NCI-H146 (cell line): ENCODE measurements at regions not wholly inside any gene's neighbourhood (a gene's known extent, or its start where the extent isn't known, plus 50 kb on each side); places are given as distances from the start of the nearest gene placed in this dataset.

Experiments used
- DNase-seq: peaks from one replicate; lab custom pipeline; 2025; lab: John Stamatoyannopoulos, UW

GRCh38 chr4:177573507-177573906 is 131.3 kb upstream of the AGA start:
- no peak for DNase-seq

DNA sequence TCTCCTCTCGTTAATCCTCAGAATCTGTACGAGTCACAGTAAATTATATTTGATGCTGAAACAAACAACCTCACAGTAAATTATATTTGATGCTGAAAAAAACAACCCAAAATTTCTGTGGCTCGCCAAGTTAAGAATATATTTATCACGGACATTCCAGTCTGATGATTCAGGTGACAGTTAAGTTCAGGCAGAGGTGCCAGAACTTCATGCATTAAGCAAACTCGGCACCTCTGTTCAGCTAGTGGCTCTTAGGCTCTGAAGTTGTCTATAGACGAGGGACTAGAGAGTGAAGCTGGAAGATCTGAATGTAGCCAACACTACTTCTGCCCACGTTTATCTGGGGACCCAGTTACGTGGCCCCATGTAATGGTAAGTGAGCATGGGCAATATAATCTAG is 132.2 kb upstream of the AGA start:
- DNase-seq, result no peak

GRCh38 chr4:177579649-177580048 is 137.4 kb upstream of the AGA start:
- no peak for DNase-seq

DNA sequence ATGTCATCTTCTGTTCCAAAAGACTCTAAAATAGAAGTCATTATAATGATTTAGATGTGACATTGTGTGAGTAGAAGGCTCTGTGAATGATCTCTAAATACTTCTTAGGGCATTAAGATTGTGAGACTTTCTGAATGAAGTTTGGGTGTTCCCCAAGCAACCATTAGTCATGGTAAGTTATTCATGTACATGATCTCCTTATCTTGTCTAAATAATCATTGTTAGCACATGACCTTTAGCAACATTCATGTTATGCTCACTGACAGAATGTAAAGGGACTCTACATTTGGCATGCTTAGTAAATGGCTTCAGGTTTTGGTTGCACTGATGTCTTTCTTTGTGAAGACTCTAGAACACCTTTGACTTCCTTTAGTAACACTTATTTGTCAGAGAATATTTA is 140.8 kb upstream of the AGA start:
- DNase-seq, result no peak

GRCh38 chr4:177587989-177588388 is 145.8 kb upstream of the AGA start:
- no peak for DNase-seq

DNA sequence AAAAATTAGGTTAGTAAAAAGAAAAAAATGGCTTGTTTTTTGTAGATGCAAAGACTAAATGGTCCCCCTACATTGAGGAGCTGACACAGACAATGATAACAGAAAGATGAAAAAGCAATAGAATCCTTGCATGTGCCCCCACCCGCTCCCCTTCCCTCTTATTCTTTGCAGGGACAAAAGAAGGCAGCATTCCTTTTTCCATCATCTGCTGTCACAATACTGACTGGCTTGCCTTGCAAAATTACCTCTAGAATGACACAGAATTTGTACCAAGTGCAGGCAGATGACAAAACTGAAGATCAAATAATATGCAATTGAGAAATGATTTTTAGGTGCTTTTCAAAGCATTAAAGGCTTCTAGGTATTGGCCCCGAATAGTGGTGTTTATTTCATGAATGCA is 153.1 kb upstream of the AGA start:
- DNase-seq, result no peak

- DNase-seq, result no peak
Observed at GRCh38 chr4:177596035-177596434, 153.8 kb upstream of the AGA start.

GRCh38 chr4:177596991-177597390 is 154.8 kb upstream of the AGA start:
- DNase-seq, result no peak

DNA sequence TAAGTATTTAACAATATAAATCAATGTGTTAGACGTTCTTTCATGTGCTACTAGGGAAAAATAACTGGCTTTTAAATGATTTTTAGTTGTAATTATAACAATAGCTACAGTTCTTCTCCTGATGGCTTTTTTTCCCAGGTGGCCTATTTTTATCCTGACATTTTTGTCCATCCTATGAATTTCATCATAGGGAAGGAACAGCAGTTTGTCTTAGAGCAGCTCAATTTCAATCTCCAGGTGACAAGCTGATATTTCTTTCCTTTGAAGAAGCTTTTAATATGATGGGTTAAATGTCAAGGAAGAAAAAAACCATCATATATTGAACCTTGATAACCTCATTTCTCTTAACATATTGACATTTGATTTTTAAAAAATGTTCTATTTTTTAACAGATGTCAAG is 163.0 kb upstream of the AGA start:
- no peak for DNase-seq

DNA sequence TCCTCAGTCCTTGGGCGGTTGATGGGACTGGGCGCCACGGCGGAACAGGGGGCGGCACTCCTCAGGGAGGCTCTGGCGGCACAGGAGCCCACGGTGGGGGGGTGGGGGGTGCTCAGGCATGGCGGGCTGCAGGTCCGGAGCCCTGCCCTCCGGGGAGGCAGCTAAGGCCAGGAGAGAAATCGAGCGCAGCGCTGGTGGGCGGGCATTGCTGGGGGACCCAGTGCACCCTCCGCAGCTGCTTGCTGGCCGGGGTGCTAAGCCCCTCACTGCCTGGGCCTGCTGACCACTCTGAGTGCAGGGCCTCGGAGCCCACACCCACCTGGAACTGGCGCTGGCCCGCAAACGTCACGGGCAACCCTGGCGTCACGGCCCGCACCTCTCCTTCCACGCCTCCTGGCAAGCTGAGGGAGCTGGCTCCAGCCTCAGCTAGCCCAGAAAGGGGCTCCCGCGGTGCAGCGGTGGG is 164.9 kb upstream of the AGA start:
- no peak for DNase-seq

GRCh38 chr4:177611974-177612664 is 169.9 kb upstream of the AGA start:
- no peak for DNase-seq

- DNase-seq, result no peak
Observed at GRCh38 chr4:177612684-177613083, 170.4 kb upstream of the AGA start.

DNA sequence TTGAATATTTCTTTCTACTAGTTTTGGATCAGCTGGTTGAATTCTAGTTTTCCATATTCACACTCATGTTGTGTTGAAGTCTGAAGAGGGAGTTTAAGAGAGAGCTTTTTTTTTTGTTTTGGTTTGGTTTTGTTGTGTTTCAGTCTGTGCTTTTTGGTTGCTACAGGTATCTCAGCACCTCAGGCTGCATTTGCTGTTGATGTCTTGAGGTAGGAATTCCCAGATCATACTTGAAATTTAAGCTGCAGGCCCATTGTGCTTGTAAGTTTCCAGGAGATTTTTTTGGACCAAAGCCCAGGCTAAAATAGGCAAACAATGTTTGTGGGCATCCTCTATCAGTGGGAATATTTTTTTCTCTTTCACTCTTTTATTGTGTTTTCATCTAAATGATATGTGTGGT is 190.2 kb upstream of the AGA start:
- peak; percentile 24 for DNase-seq

GRCh38 chr4:177638871-177639270 is 196.6 kb upstream of the AGA start:
- DNase-seq, result no peak

GRCh38 chr4:177640864-177641263 is 198.6 kb upstream of the AGA start:
- DNase-seq, result no peak

DNA sequence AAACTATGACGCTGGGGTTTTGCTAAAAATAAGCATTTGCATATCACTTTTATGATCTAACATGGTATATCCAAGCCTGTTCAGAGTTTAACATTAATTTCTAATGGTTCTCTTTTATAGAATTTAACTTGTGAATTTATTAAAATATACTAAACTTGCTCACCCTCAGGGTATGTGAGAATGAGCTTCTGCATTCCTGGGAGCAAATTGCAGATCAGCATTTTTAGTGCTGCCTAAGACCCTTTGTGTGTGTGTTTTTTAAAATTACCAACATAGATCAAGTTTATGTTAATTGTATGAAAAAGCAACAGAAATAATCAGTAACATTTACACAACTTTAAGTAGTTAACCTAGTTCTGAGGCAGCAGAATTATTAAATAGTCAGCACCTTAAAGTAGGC is 218.0 kb upstream of the AGA start:
- DNase-seq, result no peak

GRCh38 chr4:177667687-177668086 is 225.4 kb upstream of the AGA start:
- DNase-seq, result no peak

- no peak for DNase-seq
Observed at GRCh38 chr4:177671387-177671786, 229.2 kb upstream of the AGA start.

DNA sequence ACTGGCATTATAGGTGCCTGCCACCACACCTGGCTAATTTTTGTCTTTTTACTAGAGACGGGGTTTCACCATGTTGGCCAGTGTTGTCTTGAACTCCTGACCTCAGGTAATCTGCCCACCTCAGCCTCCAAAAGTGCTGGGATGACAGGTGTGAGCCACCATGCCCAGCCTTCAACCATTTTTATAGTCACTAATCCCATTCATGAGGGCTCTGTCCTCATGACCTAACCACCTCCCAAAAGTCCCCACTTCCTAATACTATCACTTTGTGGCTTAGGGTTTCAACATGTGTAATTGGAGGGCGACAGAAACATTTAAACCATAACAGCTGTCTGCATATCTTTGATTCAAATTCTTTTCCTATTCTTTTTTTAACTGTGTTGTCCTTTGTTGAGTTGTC is 229.6 kb upstream of the AGA start:
- DNase-seq, result no peak

DNA sequence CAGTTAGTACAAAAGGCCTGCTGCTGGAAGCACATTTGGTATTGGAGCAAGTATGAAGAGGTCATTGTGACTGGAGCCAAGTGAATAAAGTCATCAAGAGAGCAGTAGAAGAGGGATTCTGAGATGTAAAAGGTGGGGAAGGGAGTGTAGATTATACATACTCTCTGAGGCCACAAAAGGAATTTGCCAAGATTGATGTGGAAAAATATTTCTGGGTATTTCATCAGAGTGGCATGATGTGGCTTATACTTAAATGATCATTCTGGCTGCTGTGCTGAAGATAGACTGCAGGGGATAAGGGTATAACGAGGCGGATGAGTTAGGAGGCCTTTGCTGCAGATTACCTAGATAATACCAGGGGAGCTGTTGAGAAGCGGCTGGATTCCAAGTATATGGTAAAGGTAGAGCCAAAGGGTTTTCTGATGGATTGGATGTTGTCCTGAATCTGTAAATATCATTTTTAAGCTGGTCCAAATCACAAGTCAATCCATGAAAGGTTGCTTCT is 231.8 kb upstream of the AGA start:
- no peak for DNase-seq

GRCh38 chr4:177680308-177680707 is 238.1 kb upstream of the AGA start:
- DNase-seq, result no peak

GRCh38 chr4:177681902-177682301 is 239.7 kb upstream of the AGA start:
- no peak for DNase-seq

DNA sequence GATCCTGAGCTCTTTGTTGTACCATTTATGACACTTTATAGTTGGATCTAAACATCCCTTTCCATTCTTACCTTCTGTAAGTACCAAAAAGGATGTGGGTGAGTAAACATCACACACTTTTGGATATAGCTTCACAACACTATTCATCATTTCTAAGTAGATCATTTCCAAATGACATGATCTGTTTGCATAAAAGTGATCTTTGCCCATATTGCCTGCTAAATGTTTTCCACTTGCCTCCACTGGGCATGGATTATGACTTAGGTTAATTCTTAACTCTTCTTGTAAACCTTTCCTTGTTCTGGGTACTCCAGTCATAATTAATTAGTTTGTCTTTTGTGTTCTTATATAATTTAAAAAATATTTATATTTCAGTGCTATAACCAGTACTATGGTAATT is 244.9 kb upstream of the AGA start:
- DNase-seq, result no peak

GRCh38 chr4:177692907-177693306 is 250.7 kb upstream of the AGA start:
- no peak for DNase-seq
